Effector memory CD4-positive, alpha-beta T cell (primary cell): ENCODE measurements at regions not wholly inside any gene's neighbourhood (a gene's known extent, or its start where the extent isn't known, plus 50 kb on each side); places are given as distances from the start of the nearest gene placed in this dataset.
"Not testable (repeated sequence)": the region's sequence is repeated elsewhere in the genome, so short reads cannot be mapped to it uniquely, and the experiment has no call there.

ENCODE experiments used
- DNase-seq, 3 donors: peaks; one replicate each; pipeline ENCODE4 v3.0.0-alpha.2; 2020
- H3K27ac ChIP-seq: 2 replicates; pipeline ENCODE4 v1.7.0; 2013; ENCODE audit warnings: mild to moderate bottlenecking, low read length, moderate library complexity; ENCODE audit not compliant: insufficient read depth, poor library complexity, severe bottlenecking
- H3K27me3 ChIP-seq: replicated peaks from 2 replicates; pipeline ENCODE4 v1.7.0; 2013; ENCODE audit warnings: mild to moderate bottlenecking, low read length; ENCODE audit not compliant: insufficient read depth, control insufficient read depth, poor library complexity, severe bottlenecking
- H3K36me3 ChIP-seq: 2 replicates; pipeline ENCODE4 v1.7.0; 2013; ENCODE audit warnings: mild to moderate bottlenecking, low read length, moderate library complexity; ENCODE audit not compliant: control insufficient read depth, insufficient read depth
- H3K4me1 ChIP-seq: 2 replicates; pipeline ENCODE4 v1.7.0; 2013; ENCODE audit warnings: low read length, mild to moderate bottlenecking; ENCODE audit not compliant: control insufficient read depth, insufficient read depth, poor library complexity, severe bottlenecking
- H3K4me3 ChIP-seq: 2 replicates; pipeline ENCODE4 v1.7.0; 2013; ENCODE audit warnings: low read length, low read depth, mild to moderate bottlenecking; ENCODE audit not compliant: insufficient read depth, poor library complexity, severe bottlenecking
- H3K9me3 ChIP-seq: 2 replicates; pipeline ENCODE4 v1.7.0; 2013; ENCODE audit warnings: mild to moderate bottlenecking, low read length, moderate library complexity; ENCODE audit not compliant: control insufficient read depth

- H3K27me3 ChIP-seq = peaks cover 4% of the 10 kb centered on the region
- no peak overlapping the region for H3K27ac ChIP-seq
- H3K4me1 ChIP-seq = no peaks in the 10 kb centered on the region
- no peak for DNase-seq
- no peaks in the 10 kb centered on the region for H3K36me3 ChIP-seq
- no peak overlapping the region for H3K4me3 ChIP-seq
- H3K9me3 ChIP-seq = no peaks in the 10 kb centered on the region
These were observed 266.7 kb upstream of the MGAT5 start for GRCh38 chr2:133986881-133987795.

GRCh38 chr2:133988316-133988891, 265.5 kb upstream of the MGAT5 start:
- no peaks in the 10 kb centered on the region for H3K36me3 ChIP-seq
- DNase-seq = no peak
- H3K4me3 ChIP-seq = no peak overlapping the region
- H3K27ac ChIP-seq = no peak overlapping the region
- peaks cover 4% of the 10 kb centered on the region for H3K27me3 ChIP-seq
- no peaks in the 10 kb centered on the region for H3K9me3 ChIP-seq
- H3K4me1 ChIP-seq = no peaks in the 10 kb centered on the region

DNA sequence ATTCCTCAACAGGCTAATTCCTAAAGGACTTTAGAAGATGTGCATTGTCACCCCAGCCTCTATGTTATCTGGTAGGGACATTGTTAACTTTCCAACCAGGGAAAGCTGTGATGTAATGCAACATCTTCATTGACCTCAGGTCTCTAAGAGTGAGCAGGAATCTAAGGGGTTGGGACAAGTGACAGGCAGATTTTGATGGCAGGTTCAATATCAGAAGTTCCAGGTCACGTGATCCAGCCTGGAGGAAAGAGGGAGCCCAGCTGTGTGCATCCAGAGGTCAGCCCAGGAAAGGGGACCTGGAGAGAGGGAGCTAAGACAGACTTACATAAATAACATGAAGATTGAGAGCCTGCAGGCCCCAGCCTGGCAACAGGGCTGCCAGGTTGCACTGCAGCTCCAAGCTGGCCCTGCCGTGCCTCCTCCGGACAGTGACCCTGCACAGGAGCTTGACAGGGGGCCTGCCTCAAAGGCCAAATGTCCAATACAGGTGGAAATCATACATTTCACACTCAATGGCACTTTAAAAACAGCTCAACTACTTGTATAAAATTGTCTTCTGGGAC, 262.2 kb upstream of the MGAT5 start:
- H3K36me3 ChIP-seq = no peaks in the 10 kb centered on the region
- no peaks in the 10 kb centered on the region for H3K4me1 ChIP-seq
- no peak overlapping the region for H3K27ac ChIP-seq
- no peak overlapping the region for H3K4me3 ChIP-seq
- H3K27me3 ChIP-seq = peaks cover 4% of the 10 kb centered on the region
- H3K9me3 ChIP-seq = no peaks in the 10 kb centered on the region
- DNase-seq = no peak

DNA sequence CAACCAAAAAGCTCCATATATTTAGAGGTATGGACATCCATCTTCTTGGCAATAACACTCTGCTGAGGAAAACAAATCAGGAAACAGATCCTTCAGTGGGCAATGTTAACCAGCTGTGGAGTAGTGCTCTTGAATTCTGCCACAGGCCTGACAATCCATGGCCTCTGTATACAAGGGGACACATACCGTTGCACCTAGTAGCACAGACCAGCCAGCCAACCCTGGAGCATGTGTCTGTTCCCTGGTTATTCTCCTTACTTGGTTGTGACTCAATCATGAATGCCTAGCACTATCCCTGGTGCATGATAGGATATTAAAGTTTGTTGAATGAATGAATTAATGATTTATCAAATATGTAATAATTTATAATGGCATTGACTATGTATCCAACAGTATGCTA, 261.4 kb upstream of the MGAT5 start:
- Histone ChIP-seq H3K27ac (no peak overlapping the region), H3K36me3 (no peaks in the 10 kb centered on the region), H3K27me3 (peaks cover 4% of the 10 kb centered on the region), H3K4me3 (no peak overlapping the region), H3K9me3 (no peaks in the 10 kb centered on the region), H3K4me1 (no peaks in the 10 kb centered on the region)
- no peak for DNase-seq

DNA sequence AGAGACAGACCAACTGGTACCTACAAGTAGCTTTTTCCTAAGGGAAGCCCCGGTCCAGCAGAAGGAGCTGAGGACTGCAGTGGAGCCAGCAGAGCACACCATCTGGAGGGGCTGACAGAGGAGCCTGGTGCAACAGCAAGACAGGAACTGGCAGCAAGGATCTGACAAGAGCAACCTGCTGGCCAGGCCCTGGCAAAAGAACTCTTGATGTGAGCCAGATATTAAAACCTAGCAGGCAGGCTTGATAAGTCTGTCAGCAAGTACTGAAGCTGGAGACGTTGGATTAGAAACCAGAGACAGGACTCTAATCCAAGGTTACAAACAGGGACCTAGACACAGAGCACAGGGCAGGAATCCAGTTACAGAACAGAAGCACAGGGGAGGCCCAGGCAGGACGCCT, 260.7 kb upstream of the MGAT5 start:
- Histone ChIP-seq H3K4me1 (no peaks in the 10 kb centered on the region), H3K27me3 (peaks cover 4% of the 10 kb centered on the region), H3K4me3 (no peak overlapping the region), H3K27ac (no peak overlapping the region), H3K9me3 (no peaks in the 10 kb centered on the region), H3K36me3 (no peaks in the 10 kb centered on the region)
- no peak for DNase-seq

DNA sequence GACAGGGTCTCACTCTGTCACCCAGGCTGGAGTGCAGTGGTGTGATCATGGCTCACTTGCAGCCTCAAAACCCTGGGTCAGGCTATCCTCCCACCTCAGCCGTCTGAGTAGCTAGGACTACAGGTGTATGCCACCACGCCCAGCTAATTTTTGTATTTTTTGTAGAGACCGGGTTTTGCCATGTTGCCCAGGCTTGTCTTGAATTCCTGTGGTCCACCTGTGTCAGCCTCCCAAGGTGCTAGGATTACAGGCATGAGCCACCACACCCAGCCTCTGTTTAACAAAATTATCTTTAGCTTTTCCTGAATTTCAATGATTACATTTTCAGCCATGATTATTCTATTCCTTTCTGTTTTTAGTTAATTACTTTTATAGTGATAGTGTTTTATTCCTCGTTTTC, 255.1 kb upstream of the MGAT5 start:
- H3K27me3 ChIP-seq, H3K36me3 ChIP-seq, H3K9me3 ChIP-seq, H3K4me1 ChIP-seq, H3K27ac ChIP-seq, DNase-seq, H3K4me3 ChIP-seq: not testable (repeated sequence)

- H3K9me3 ChIP-seq = no peaks in the 10 kb centered on the region
- no peaks in the 10 kb centered on the region for H3K27me3 ChIP-seq
- H3K36me3 ChIP-seq = no peaks in the 10 kb centered on the region
- H3K4me3 ChIP-seq = no peak overlapping the region
- H3K4me1 ChIP-seq = no peaks in the 10 kb centered on the region
- no peak overlapping the region for H3K27ac ChIP-seq
- no peak for DNase-seq
These were observed 251.5 kb upstream of the MGAT5 start for GRCh38 chr2:134002391-134002790.

DNA sequence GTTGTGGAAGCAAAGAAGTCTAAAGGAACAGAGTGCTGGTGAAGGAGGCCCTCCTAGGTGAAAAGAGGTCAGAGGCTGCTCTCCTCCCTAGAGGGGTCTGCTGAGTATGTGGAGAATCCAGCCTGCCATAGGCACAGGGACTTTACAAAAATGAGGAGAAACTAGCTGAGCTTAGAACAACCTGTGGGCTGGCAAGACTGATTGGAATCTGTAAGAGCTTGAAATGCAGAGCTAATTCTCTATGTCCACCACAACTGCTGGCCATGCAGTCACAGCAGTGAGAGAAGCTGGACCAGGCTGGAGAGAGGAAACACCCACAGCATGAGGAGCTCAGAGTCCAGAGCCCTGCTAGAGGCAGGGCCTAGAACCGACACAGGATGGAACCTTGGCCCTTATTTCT, 251.0 kb upstream of the MGAT5 start:
- Histone ChIP-seq H3K4me3 (no peak overlapping the region), H3K27me3 (no peaks in the 10 kb centered on the region), H3K9me3 (no peaks in the 10 kb centered on the region), H3K4me1 (no peaks in the 10 kb centered on the region), H3K27ac (no peak overlapping the region), H3K36me3 (no peaks in the 10 kb centered on the region)
- DNase-seq = no peak

GRCh38 chr2:134004467-134004866, 249.4 kb upstream of the MGAT5 start:
- no peaks in the 10 kb centered on the region for H3K36me3 ChIP-seq
- no peak for DNase-seq
- no peaks in the 10 kb centered on the region for H3K27me3 ChIP-seq

DNA sequence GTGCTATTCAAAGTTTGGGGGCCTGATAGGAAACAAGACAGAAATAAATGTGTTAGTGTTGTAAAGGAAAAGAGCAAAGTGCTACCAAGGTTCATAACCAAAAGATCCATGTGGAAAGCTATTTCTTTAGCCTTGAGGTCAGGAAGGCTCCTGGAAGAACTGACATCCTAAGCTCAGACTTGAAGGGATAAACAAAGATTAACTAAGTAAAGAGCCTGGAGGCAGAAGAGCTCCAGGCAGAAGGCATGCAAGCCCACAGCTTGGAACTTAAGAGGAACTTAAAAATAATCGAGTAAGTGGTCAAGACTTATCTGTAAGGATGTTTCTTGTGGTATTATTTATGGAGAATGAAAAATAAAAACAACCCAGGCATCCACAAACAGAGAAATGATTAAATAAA, 245.0 kb upstream of the MGAT5 start:
- no peak overlapping the region for H3K27ac ChIP-seq
- no peak overlapping the region for H3K4me3 ChIP-seq
- H3K4me1 ChIP-seq = no peaks in the 10 kb centered on the region
- H3K36me3 ChIP-seq = no peaks in the 10 kb centered on the region
- H3K9me3 ChIP-seq = no peaks in the 10 kb centered on the region
- no peak for DNase-seq
- H3K27me3 ChIP-seq = no peaks in the 10 kb centered on the region

More at GRCh38 chr2:134004467-134004866, 249.4 kb upstream of the MGAT5 start:
- Histone ChIP-seq H3K9me3 (no peaks in the 10 kb centered on the region), H3K4me3 (no peak overlapping the region), H3K27ac (no peak overlapping the region), H3K4me1 (no peaks in the 10 kb centered on the region)
